K562 (cell line): ENCODE measurements at regions not wholly inside any gene's neighbourhood (a gene's known extent, or its start where the extent isn't known, plus 50 kb on each side); places are given as distances from the start of the nearest gene placed in this dataset.

Experiments
- CC2D1A ChIP-seq: fragments of 450-650 bp; IDR thresholded peaks from 2 replicates; pipeline ENCODE4 v1.6.1; 2017; ENCODE audit warnings: mild to moderate bottlenecking
- POLR2A ChIP-seq: fragments of 450-650 bp; conservative IDR thresholded peaks from 2 replicates; pipeline ENCODE4 v1.6.1; 2016
- RAD21 ChIP-seq, 2 experiments: fragments of 250-450 bp in 1 of 2; fragments of 450-650 bp in 1 of 2; sonication (Bioruptor Pico) in 1 of 2; formaldehyde crosslinking in 1 of 2; IDR thresholded peaks in 1 of 2; conservative IDR thresholded peaks in 1 of 2; 2 replicates each; pipeline versions ENCODE4 v1.4.0 to v1.8.0; 2020 to 2022; ENCODE audit warnings: mild to moderate bottlenecking in 2 of 2, moderate library complexity in 1 of 2
- SIX5 ChIP-seq, 2 experiments: IDR thresholded peaks; 2 replicates each; pipeline ENCODE4 v1.6.1; 2011; ENCODE audit warnings: low read length in 2 of 2, borderline replicate concordance in 1 of 2, low read depth in 1 of 2, mild to moderate bottlenecking in 1 of 2, moderate library complexity in 1 of 2; ENCODE audit not compliant: insufficient read depth in 1 of 2
- SMARCE1 ChIP-seq: fragments of 450-650 bp; IDR thresholded peaks from 2 replicates; pipeline ENCODE4 v1.7.1; 2016; ENCODE audit warnings: mild to moderate bottlenecking
- SMC3 ChIP-seq: conservative IDR thresholded peaks from 2 replicates; pipeline ENCODE4 v1.6.1; 2011; ENCODE audit warnings: low read depth, low read length, improper control_type of control experiment; ENCODE audit not compliant: insufficient read depth
- SREBF1 ChIP-seq: fragments of 150-350 bp; IDR thresholded peaks from 2 replicates; pipeline ENCODE4 v1.6.1; 2014; ENCODE audit warnings: antibody characterized with exemption, low read depth, low read length, borderline replicate concordance
- SRF ChIP-seq, 2 experiments: fragments of 250-450, 450-650 bp in 1 of 2; sonication (Bioruptor Pico) in 1 of 2; sonication (generic) in 1 of 2; formaldehyde crosslinking; IDR thresholded peaks; 2 replicates each; pipeline versions ENCODE4 v1.5.0 to v1.5.1; 2020 to 2022; ENCODE audit warnings: mild to moderate bottlenecking in 1 of 2, missing genetic modification reagents in 1 of 2
- TF ChIP-seq, protein P1 (sequence below): sonication (generic); formaldehyde crosslinking; IDR thresholded peaks from 2 replicates; pipeline ENCODE4 v1.8.0; 2022; ENCODE audit warnings: mild to moderate bottlenecking, low read depth, missing genetic modification reagents
- TF ChIP-seq, protein P2 (sequence below), 2 experiments: fragments of 450-650 bp; IDR thresholded peaks; 2 replicates each; pipeline ENCODE4 v1.6.1; 2018; ENCODE audit warnings: mild to moderate bottlenecking in 2 of 2, low read depth in 1 of 2; ENCODE audit not compliant: partially characterized antibody in 2 of 2
- TF ChIP-seq, protein P3 (sequence below), 2 experiments: fragments of 450-650 bp; formaldehyde crosslinking in 1 of 2; IDR thresholded peaks; 2 replicates each; pipeline versions ENCODE4 v1.4.0 to v1.6.1; 2014 to 2020; ENCODE audit warnings: mild to moderate bottlenecking in 2 of 2, borderline replicate concordance in 1 of 2, low read depth in 1 of 2

DNA sequence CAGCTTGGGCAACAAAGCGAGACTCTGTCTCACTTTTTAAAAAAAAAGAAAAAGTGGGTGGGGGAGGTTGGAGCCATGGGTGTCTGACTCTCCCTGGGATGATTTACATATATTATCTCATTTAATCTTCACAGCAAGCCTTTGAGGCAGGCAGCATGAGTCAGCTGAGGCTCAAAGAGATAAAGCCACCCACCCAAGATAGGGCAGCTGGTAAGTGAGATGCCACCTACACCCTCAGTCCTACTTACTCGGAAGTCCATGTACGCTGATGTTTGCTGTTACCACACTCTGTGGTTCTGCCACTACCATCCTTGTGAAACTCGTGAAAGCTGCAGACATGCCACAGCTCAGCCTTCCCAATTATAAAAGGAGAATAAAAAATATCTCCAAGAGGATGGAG, 142.0 kb upstream of the TSHZ3 start:
- TF ChIP-seq SIX5 (IDR thresholded peaks at IDR 0.05; ENCODE audit: borderline replicate concordance in 1 of 2, insufficient read depth in 1 of 2, low read depth in 1 of 2, low read length in 2 of 2) (no peak), SREBF1 (no peak), SRF (CRISPR knock-in tag; IDR thresholded peaks at IDR 0.05) (no peak), POLR2A (no peak), CC2D1A (no peak), SMC3 (no peak), RAD21 (CRISPR knock-in tag; conservative IDR thresholded peaks at IDR 0.05 in 1 of 2, IDR thresholded peaks at IDR 0.05 in 1 of 2) (no peak), SMARCE1 (no peak)
- TF ChIP-seq, protein P1, sequence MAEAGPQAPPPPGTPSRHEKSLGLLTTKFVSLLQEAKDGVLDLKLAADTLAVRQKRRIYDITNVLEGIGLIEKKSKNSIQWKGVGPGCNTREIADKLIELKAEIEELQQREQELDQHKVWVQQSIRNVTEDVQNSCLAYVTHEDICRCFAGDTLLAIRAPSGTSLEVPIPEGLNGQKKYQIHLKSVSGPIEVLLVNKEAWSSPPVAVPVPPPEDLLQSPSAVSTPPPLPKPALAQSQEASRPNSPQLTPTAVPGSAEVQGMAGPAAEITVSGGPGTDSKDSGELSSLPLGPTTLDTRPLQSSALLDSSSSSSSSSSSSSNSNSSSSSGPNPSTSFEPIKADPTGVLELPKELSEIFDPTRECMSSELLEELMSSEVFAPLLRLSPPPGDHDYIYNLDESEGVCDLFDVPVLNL (CRISPR knock-in tag) = no peak
- TF ChIP-seq, protein P2, sequence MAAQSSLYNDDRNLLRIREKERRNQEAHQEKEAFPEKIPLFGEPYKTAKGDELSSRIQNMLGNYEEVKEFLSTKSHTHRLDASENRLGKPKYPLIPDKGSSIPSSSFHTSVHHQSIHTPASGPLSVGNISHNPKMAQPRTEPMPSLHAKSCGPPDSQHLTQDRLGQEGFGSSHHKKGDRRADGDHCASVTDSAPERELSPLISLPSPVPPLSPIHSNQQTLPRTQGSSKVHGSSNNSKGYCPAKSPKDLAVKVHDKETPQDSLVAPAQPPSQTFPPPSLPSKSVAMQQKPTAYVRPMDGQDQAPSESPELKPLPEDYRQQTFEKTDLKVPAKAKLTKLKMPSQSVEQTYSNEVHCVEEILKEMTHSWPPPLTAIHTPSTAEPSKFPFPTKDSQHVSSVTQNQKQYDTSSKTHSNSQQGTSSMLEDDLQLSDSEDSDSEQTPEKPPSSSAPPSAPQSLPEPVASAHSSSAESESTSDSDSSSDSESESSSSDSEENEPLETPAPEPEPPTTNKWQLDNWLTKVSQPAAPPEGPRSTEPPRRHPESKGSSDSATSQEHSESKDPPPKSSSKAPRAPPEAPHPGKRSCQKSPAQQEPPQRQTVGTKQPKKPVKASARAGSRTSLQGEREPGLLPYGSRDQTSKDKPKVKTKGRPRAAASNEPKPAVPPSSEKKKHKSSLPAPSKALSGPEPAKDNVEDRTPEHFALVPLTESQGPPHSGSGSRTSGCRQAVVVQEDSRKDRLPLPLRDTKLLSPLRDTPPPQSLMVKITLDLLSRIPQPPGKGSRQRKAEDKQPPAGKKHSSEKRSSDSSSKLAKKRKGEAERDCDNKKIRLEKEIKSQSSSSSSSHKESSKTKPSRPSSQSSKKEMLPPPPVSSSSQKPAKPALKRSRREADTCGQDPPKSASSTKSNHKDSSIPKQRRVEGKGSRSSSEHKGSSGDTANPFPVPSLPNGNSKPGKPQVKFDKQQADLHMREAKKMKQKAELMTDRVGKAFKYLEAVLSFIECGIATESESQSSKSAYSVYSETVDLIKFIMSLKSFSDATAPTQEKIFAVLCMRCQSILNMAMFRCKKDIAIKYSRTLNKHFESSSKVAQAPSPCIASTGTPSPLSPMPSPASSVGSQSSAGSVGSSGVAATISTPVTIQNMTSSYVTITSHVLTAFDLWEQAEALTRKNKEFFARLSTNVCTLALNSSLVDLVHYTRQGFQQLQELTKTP (IDR thresholded peaks at IDR 0.05; ENCODE audit: low read depth in 1 of 2, partially characterized antibody in 2 of 2) = no peak
- TF ChIP-seq, protein P3, sequence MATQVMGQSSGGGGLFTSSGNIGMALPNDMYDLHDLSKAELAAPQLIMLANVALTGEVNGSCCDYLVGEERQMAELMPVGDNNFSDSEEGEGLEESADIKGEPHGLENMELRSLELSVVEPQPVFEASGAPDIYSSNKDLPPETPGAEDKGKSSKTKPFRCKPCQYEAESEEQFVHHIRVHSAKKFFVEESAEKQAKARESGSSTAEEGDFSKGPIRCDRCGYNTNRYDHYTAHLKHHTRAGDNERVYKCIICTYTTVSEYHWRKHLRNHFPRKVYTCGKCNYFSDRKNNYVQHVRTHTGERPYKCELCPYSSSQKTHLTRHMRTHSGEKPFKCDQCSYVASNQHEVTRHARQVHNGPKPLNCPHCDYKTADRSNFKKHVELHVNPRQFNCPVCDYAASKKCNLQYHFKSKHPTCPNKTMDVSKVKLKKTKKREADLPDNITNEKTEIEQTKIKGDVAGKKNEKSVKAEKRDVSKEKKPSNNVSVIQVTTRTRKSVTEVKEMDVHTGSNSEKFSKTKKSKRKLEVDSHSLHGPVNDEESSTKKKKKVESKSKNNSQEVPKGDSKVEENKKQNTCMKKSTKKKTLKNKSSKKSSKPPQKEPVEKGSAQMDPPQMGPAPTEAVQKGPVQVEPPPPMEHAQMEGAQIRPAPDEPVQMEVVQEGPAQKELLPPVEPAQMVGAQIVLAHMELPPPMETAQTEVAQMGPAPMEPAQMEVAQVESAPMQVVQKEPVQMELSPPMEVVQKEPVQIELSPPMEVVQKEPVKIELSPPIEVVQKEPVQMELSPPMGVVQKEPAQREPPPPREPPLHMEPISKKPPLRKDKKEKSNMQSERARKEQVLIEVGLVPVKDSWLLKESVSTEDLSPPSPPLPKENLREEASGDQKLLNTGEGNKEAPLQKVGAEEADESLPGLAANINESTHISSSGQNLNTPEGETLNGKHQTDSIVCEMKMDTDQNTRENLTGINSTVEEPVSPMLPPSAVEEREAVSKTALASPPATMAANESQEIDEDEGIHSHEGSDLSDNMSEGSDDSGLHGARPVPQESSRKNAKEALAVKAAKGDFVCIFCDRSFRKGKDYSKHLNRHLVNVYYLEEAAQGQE (IDR thresholded peaks at IDR 0.05; ENCODE audit: borderline replicate concordance) = no peak
- TF ChIP-seq, protein P3 (CRISPR knock-in tag; IDR thresholded peaks at IDR 0.05; ENCODE audit: low read depth) = no peak
